ENCODE measurements at regions not wholly inside any gene's neighbourhood (a gene's known extent, or its start where the extent isn't known, plus 50 kb on each side); places are given as distances from the start of the nearest gene placed in this dataset.

GRCh38 chr14:103191844-103192243 is 68.6 kb downstream of the TNFAIP2 start:
- no peak for TF ChIP-seq CTCF (IDR thresholded peaks at IDR 0.05)
- TF ChIP-seq ZFX (IDR thresholded peaks at IDR 0.05; ENCODE audit: borderline replicate concordance), result no peak
